ENCODE measurements at regions not wholly inside any gene's neighbourhood (a gene's known extent, or its start where the extent isn't known, plus 50 kb on each side); places are given as distances from the start of the nearest gene placed in this dataset.
"Not testable (repeated sequence)": the region's sequence is repeated elsewhere in the genome, so short reads cannot be mapped to it uniquely, and the experiment has no call there.

DNA sequence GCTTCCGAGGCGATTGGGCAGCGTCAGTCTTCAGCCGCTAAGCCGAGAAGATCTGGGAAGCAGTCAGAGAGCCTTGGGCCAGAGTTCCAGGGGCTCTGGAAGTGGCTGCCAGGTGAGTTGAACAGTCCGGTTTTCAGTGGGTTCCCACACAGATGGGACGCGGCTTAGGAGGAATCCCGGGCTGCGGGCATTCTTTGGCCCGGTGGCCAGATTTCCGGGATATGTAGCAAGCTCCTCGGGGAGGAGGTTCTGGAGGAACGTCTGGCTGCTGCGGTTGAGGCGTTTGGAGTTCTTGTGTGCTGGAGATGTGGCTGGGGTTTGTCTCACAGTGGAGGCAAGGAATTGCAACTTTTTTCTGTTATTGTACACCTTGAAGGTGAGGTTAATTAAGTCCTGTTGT, 182.6 kb downstream of the CD83 start:
- not testable (repeated sequence) for DNase-seq

DNA sequence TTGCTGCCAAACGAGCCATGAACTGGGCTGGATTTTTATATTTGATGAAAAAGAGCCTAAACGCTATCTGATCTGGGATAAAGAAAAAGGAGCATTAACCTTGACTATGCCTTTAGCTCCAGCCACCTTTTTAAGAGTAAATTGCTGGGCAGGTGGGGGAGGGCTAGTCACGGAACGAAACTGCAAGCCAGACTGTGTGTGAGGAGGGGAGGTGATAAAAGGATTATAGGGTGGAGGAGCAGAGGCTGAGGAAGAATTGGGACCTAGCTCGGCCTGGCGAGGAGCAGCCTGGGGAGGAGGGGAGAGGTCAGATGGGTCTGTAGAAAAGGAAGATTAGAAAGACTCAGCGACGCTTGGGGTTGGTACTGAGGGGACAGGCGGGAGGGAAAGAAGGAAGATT, 183.1 kb downstream of the CD83 start:
- not testable (repeated sequence) for DNase-seq

DNA sequence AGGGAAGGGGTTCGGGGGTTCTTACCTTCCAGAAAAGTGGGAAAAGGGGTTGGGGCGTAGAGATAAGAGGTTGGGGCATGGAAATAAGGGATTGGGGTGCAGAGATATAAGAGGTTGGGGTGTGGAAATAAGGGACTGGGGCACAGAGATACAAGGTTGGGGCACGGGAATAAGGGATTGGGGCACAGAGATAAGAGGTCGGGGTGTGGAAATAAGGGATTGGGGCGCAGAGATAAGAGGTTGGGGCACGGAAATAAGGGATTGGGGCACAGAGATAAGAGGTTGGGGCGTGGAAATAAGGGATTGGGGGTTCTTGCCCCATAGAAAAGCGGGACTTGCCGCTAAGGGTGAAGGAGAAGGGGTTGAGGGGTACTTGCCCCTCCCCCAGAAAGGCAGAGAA, 183.9 kb downstream of the CD83 start:
- not testable (repeated sequence) for DNase-seq

DNA sequence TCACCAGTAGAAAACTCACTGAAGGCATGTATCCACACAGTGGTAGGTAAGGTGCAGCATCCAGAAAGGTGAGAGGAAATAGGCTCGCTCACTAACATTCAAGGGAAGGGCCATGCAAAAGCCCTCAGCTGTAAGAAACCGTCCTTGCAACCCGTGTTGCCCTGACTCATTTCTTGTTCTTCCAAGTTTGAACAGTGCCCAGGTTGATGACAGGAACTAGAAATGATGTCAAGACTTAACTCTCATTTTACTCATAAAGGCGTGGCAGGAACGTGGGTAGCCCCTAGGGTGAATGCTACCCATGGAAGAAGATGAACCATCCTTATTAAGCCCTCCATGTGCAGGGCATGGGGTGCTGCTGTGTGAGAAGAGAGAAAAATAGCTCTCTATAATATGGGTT, 187.6 kb downstream of the CD83 start:
- DNase-seq = no peak

DNA sequence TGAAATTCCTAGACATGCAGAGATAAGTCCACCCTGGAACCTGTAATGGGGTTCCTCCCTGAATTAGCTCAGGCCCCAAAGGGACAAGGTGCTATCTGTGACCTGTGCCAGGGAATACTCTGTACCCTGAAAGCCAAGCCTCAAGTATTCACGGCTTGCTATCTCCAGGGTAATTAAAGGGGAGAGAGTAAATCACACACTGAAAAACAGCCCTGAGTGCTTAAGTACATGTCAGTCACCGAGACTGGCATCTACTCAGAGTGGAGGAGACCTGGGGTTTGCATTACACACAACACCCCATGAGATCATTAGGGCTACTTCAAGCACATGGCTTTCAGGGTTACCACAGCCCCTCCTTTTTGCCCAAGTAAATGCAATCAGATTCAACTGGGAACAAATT, 188.1 kb downstream of the CD83 start:
- no peak for DNase-seq

DNA sequence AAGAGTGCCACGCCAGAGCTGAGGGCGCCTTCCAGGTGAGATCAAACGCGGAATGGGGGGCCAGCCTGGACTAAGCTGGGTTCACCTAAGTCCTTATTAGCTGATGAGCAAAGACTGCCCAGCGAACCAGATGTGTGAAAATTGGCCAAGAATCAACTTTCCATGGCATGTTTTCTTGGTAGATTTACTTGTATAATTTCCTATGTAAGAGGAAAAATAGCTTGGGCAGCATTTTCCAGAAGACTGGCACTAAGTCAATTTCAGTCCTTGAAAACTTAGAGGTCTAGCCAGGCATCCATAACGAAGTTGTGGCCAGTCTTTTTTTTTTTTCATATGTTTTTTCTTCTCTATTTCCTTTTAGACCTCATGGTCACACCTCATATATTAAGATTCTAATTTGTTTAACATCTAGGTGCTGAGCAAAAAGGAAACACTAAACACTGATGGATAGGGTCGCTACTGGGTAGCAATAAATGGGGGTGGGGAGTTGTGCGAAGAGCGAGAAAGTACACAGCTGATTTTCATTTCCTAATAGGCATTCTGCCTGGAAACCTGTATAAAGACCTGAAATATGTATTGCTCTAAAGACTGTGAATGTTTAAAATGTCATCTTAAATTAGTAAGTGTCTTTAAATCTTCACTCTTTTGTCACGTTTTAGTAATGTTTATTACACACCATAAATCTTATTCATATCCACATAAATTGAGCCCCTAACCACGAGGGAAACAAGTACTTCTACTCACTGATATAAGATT, 188.8 kb downstream of the CD83 start:
- no peak for DNase-seq

DNA sequence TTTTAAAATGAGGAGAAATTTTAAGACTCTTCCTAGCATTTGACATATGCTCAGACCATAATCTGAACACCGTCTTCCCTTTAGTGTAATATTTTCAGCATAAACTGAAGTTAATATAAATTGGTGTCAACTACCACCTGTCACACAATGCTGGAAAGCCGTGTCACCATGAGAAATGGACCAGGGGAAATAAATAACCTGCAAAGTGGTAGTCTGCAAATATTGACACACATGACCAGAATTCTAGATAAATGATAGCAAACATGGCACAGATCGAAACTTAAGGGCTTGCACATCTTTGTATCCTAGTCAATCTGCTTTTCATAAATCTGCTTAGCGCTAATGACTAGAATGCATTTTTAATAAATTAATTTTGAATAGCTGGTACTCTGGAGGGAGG, 191.9 kb downstream of the CD83 start:
- DNase-seq = no peak

DNA sequence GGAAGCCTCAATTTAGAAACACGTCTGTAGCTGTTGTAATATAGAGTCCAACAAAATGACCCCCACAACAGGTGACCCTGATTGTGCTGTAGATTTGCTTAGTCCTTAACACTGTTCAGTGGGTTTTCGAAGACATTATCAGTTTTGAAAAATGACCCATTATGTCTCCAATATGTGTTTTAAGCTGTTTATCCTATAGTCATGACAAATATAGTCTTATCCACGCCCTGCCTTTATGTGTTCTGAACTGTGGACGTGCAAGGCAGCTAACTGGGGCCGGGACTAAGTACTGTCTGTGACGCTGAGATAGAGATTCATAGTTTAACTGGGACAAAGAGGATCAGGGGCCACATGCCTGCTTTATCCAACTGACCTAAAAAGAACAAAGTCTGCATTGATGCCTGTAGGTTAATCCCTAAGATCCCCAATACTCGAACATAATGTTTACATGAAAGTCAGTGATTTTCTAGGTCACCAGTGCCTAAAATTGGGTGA, 192.4 kb downstream of the CD83 start:
- DNase-seq = no peak

DNA sequence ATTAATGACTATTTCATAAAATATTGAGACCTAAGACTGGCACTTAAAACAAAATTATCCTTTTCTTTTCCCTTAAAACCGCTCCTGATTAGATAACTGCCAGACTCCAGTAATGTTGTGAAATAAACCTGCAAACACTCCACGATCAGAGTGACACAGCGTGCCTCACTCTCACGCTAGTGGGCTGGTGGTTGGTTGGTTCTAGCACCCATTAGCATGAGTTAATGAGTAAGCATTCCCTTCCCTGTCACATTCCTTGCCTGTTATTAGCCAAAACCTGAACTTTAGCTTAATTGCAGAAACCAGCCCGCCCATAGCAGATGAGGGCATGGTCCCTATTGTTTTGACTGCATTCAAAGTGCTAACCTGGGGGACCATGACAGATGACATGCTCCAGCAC, 193.4 kb downstream of the CD83 start:
- no peak for DNase-seq

DNA sequence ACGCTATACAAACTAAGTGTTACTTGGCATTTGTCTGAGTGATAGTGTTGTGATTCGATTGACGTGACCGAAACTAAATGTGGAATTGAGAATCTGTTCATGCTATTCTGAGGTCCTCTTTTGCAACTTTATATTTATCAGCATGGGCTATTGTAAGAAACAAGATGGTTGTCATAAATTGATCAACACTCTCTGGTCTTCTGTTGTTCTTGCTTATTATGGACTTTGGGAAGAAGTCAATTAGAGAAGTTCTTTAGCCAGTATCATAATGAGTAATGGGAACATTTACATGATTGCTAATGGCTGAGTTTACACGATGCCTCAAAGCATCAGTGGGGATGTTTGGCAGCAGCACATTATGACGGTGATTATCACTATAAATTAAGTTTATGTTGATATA, 195.0 kb downstream of the CD83 start:
- no peak for DNase-seq

DNA sequence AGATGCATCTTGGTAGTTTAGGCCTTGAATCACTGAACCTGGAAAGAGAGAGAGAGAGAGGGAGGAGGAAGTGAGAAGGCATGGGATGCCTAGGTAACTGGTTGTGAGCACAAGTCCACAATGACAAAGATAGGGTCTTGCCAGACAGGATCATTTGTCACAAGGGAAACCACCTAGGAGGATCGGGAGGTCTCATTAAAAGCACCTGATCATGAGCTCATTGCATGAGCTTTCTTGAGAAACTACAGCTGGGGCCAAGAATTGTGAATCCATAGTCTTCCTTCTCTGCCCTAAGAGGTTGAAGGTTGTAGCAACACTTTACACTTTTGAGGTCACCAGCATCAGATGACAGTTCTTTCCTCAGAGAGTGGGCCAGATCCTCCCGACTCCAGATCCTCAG, 195.7 kb downstream of the CD83 start:
- no peak for DNase-seq

DNA sequence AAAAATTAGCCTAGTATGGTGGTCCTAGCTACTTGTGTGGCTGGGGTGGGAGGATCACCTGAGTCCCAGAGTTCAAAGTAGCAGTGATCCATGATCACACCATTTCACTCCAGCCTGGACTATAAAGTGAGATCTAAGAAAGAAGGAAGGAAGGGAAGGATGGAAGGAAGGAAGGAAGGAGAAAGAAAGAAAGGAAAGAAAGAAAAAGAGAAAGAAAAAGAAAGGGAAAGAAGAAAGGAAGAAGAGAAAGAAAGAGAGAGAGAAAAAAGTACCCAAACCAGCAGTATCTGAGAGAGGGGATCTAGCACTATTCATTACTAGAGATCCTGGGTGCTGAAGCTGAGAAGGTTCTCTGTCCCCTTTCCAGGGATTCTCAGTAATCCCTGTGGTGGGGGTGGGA, 197.8 kb downstream of the CD83 start:
- DNase-seq = no peak

DNA sequence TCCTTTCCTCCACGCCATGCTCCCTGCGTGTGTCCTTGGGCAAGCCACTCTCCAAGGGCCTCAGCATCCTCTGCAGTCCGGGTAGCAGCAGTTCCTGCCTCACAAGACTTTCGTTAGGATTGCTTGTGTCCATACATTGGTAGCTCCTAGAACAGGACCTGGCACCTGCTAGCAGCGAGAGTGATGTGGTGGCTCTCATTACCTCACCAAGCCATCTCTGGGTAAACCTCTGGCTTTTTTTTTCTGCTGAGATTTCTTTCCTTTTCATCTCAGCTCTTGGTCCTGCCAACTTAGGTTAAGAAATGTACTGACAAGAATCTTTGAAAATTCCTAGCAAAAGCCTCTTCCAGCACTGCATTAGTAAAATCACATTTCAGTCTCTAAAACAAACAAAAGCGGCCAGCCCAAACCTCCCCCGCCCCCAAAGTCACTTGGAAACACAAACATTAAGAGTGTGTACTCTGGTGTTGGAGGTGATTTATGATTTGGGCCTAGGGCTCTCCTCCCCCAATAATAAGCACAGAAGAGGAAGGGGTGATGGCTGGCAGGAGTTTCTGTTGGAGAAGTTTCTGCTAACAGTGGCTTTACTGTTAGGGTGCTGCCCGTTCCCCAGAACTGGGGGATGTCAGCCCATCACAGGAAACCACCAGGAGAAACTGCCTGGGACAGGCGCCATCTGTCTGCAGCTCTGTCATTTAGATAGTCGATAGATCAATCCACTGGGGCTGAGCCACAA, 199.2 kb downstream of the CD83 start:
- no peak for DNase-seq

DNA sequence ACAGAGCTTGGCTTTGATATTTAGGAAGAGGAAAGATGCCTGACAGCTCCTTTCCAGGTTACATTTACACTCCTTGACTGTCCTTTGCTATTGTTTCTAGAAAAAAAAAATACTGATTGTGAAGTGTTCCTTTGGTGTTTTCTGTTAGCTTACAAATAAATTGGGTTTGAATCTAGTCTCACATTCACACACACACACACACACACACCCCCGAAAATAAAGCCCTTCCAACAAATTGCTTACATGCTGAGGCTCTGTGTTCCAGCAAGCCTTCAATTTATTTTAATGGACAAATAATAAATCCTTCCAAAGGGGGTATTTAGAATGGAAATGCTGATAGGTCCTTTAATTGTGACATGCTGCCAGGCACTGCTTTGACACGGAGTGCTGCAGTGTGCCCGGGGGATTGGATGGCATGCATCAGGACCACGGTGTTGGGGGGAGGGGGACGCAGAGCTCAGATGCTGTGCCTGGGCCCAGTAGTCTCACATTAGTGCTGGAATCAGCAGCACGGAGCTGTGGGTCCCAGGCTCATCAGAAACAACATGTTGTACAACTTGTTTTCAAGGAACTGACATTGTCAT, 199.9 kb downstream of the CD83 start:
- DNase-seq = no peak

DNA sequence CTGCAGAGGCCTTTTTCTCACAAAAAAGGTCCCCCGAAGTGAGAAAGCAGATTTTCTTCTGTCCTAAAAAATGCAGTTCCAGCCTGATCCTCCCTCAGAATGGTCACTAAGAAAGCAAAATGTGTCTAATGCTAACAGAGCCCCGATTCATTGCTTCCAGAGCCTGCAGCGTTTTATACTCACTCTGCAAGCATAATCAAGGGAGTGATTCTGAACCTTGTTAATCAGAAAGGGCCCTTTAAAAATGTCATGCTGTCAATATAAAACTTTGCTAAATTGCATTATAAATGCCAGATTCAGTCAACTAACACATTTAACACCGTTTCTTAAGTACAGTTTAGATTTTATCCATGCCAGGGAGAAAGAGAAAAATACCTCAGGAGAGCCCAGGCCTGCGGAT, 202.8 kb downstream of the CD83 start:
- no peak for DNase-seq

DNA sequence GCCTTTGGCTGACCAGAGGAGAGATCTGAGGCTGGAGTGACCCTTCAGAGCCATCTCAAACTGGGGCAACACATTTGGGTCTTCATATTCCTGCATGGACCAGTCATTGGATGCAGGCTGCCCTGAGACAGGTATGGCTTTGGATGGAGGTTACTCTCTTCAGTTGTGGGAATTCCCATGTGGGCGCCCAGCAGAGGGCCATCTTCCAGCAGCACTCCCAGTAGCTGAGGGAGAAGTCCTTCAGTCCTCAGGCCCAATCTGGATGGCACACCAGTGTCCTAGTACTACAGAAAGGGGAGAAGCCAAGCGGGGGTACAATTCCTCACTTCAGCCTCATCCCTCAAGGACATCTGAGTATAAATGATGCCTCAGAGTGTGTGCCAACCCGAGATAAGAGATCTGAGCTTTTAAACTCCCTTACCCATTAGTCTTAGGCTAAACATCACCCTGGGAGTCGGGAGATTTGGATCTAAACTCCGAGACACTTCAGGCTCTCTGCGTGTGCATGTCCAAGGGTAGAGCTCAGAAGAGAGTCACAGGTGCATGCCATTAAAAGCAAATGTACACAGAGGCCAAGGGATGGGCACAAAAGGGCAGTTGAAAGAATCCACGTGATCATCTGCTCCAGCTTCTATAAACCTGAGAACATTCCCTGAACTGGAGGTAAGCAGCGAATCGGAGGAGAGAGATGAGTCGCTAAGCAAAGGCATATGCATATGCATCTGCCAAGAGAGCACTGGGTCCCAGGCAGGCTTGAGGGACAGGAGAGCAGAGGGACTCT, 204.6 kb downstream of the CD83 start:
- no peak for DNase-seq

DNA sequence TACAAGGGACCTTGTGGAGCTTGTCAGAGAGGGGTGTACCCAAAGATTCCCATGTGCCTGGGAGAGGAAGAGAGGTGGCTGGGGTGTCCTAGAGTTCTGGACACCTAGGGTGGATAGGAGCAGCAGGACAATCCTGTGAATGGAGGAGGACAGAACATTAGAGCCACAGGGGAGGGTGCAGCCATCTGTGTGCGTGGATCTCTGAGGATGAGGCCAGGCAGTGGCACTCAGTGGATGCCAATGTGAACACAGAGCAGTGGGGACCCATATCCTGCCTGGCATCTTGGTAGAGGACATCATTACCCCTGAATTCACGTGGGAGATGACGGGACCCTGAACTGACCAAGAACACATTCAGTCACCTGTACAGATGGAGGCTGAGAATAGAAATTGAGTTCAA, 205.3 kb downstream of the CD83 start:
- no peak for DNase-seq

DNA sequence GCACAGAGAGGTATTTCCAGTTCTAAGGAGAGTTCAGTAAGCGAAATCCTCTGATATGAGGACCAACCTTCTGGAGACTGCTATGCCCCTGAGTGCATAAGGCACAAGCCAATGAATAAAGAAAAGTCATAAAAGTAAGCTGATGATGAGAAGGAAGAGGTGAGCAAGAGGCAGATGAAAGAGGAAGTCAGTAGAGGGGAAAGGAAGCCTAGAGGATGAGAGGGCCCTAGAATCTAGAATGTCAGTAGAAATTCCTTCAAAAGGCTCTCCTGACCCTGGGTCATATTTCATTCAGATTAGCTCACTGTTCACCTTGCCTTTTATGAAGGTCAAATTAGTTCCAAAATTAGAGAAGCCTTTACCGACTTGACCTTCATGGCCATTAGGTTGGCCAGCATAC, 209.2 kb downstream of the CD83 start:
- DNase-seq = no peak

DNA sequence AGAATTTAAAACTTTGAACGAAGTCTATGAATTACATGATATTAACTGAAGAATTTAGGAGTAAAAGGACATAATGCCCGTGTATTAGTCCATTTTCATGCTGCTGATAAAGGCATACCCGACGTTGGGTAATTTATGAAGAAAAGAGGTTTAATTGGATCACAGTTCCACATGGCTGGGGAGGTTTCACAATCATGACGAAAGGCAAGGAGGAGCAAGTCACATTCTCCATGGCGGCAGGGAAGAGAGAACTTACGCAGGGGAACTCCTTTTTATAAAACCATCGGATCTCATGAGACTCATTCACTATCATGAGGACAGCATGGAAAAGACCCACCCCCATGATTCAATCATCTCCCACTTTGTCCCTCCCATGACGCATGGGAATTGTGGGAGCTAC, 210.6 kb downstream of the CD83 start:
- DNase-seq = no peak

DNA sequence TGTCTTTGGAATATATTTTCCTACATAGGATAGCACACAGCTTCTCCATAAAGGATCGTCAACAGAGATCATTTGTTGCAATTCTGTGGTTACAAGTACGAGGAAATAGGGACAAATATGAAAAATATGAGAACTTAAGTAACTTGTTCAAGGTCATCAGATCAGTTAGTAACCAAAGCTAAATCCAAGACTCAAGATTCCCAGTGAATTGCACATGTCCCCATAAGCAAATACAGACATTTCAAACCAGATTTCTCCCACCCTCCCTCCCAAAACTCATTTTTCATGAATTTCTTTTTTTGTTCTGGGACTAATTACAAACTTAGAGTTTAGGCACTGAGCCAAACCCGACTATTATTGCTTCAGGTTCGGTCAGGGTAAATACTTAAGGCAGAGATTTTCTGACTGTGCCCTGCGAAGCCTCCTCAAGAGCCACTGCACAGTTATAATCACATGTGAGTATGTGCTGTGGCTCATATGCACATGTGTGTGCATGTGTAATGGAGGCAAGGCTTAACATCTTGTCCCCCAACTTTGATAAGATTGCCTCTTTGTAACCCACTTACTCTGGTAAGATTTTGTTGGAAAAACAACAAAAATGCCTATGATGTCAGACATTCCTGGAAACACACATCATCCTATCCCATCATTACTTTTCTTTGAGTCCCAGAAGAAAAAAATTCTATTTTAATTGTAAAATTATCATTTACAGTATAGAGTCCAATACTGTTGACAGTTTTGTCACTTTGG, 216.2 kb downstream of the CD83 start:
- DNase-seq = no peak

DNA sequence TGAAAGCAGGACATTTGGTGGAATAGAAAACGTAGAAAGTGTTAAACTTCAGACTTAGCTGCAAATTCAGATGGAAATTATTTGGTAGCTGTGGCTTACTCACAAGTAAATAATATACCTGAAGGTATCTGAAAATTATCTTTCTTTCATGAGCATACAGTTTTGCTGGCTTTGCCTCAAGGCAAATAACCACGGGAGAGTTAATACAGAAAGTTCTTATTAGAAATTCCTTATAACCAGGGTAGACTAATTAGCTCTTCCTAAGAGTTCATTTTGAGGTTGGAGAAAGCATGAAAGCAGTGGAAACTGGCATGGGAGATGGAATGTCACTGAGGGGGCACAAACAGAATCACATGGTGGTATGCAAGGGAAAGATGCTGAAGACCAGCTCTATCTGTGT, 217.5 kb downstream of the CD83 start:
- DNase-seq = no peak

DNA sequence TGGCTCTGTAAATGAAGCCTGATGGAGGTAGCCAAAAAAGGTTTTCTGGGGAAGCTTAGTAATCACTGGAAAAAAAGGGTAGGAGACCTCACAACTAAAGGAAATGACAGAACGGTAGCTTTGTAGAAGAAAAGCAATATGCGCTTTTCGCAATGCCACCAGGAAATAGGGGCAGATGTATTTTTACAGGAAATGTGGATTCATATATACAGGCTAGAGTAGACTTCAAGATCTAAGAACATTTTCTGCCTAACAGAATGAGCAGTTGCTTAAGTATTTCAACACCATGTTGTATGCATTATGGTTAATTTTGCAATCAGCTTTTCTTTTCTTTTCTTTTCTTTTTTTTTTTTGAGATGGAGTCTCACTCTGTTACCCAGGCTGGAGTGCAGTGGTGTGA, 219.6 kb downstream of the CD83 start:
- no peak for DNase-seq

DNA sequence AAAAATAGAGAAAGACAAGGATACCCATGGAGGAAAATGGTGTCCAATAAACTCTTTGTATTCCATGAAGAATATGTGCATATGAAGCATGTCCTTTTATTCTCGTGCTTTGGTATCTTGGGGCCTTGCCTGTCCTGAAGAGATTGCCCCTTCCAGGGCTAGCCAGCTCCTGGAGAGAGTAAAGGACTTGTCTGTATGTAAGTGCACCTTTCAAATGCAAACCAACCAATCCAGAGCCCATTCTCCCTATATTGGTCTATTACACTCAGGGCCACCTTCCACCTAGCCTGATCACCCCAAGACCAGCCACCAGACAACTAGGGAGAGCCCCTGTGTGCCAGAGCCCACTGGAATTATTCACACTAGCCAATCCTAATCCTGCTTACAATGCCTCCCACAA, 221.6 kb downstream of the CD83 start:
- no peak for DNase-seq
